ENCODE measurements at regions not wholly inside any gene's neighbourhood (a gene's known extent, or its start where the extent isn't known, plus 50 kb on each side); places are given as distances from the start of the nearest gene placed in this dataset.

DNA sequence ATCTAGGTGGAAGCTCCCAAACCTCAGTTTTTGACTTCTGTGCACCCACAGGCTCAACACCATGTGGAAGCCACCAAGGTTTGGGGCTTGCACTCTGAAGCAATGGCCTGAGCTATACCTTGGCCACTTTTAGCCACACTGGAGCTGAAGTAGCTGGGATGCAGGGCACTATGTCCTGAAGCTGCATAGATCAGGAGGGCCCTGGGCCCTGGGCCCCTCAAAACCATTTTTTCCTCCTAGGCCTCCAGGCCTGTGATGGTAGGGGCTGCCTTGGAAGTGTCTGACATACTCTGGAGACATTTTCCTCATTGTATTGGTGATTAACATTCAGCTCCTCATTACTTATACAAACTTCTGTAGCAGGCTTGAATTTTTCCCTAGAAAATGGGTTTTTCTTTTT, 273.7 kb downstream of the FGF9 start:
- TF ChIP-seq, protein P1, sequence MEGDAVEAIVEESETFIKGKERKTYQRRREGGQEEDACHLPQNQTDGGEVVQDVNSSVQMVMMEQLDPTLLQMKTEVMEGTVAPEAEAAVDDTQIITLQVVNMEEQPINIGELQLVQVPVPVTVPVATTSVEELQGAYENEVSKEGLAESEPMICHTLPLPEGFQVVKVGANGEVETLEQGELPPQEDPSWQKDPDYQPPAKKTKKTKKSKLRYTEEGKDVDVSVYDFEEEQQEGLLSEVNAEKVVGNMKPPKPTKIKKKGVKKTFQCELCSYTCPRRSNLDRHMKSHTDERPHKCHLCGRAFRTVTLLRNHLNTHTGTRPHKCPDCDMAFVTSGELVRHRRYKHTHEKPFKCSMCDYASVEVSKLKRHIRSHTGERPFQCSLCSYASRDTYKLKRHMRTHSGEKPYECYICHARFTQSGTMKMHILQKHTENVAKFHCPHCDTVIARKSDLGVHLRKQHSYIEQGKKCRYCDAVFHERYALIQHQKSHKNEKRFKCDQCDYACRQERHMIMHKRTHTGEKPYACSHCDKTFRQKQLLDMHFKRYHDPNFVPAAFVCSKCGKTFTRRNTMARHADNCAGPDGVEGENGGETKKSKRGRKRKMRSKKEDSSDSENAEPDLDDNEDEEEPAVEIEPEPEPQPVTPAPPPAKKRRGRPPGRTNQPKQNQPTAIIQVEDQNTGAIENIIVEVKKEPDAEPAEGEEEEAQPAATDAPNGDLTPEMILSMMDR (IDR thresholded peaks at IDR 0.05), result no peak
- TF ChIP-seq EP300 (IDR thresholded peaks at IDR 0.05), result no peak
